ENCODE measurements at regions not wholly inside any gene's neighbourhood (a gene's known extent, or its start where the extent isn't known, plus 50 kb on each side); places are given as distances from the start of the nearest gene placed in this dataset.

GRCh38 chr14:87185961-87186560 lies 806.9 kb downstream of the GALC start:
- no TSS peak for BruUV-seq (replicated peaks)
- H3K27me3 Mint-ChIP-seq (ENCODE audit: unreplicated experiment): peaks cover 13% of the 10 kb centered on the region
- H3K4me1 Mint-ChIP-seq (ENCODE audit: low read depth, unreplicated experiment): no peaks in the 10 kb centered on the region
- H3K27ac Mint-ChIP-seq (ENCODE audit: unreplicated experiment): no peak overlapping the region
- no peaks in the 10 kb centered on the region for H3K9me3 Mint-ChIP-seq (ENCODE audit: low read depth, unreplicated experiment)
- TF ChIP-seq CTCF (IDR thresholded peaks at IDR 0.05; ENCODE audit: unreplicated experiment): no peak
- no peak for DNase-seq
- CTCF ChIA-PET: no interaction called here
- intact Hi-C loops (cut with micrococcal nuclease; ENCODE audit: unreplicated experiment): no loop called here
- no peaks in the 10 kb centered on the region for H3K36me3 Mint-ChIP-seq (ENCODE audit: insufficient read depth, unreplicated experiment)
- no peak overlapping the region for H3K4me3 Mint-ChIP-seq (ENCODE audit: low read depth, unreplicated experiment)

GRCh38 chr14:87184180-87184579 lies 808.8 kb downstream of the GALC start:
- Mint-ChIP-seq H3K27me3 (ENCODE audit: unreplicated experiment) (peaks cover 7% of the 10 kb centered on the region), H3K4me1 (ENCODE audit: low read depth, unreplicated experiment) (no peaks in the 10 kb centered on the region), H3K9me3 (ENCODE audit: low read depth, unreplicated experiment) (no peaks in the 10 kb centered on the region), H3K36me3 (ENCODE audit: insufficient read depth, unreplicated experiment) (no peaks in the 10 kb centered on the region), H3K27ac (ENCODE audit: unreplicated experiment) (no peak overlapping the region), H3K4me3 (ENCODE audit: low read depth, unreplicated experiment) (no peak overlapping the region)
- intact Hi-C loops (cut with micrococcal nuclease; ENCODE audit: unreplicated experiment): no loop called here
- CTCF ChIA-PET: no interaction called here
- no peak for TF ChIP-seq CTCF (IDR thresholded peaks at IDR 0.05; ENCODE audit: unreplicated experiment)
- no peak for DNase-seq
- no TSS peak for BruUV-seq (replicated peaks)

GRCh38 chr14:87181288-87181687 lies 811.7 kb downstream of the GALC start:
- intact Hi-C loops (cut with micrococcal nuclease; ENCODE audit: unreplicated experiment): no loop called here
- no TSS peak for BruUV-seq (replicated peaks)
- DNase-seq: no peak
- Mint-ChIP-seq H3K27ac (ENCODE audit: unreplicated experiment) (no peak overlapping the region), H3K4me1 (ENCODE audit: low read depth, unreplicated experiment) (no peaks in the 10 kb centered on the region), H3K36me3 (ENCODE audit: insufficient read depth, unreplicated experiment) (no peaks in the 10 kb centered on the region), H3K27me3 (ENCODE audit: unreplicated experiment) (no peaks in the 10 kb centered on the region), H3K9me3 (ENCODE audit: low read depth, unreplicated experiment) (no peaks in the 10 kb centered on the region), H3K4me3 (ENCODE audit: low read depth, unreplicated experiment) (no peak overlapping the region)
- no peak for TF ChIP-seq CTCF (IDR thresholded peaks at IDR 0.05; ENCODE audit: unreplicated experiment)
- CTCF ChIA-PET: no interaction called here

- CTCF ChIA-PET: no interaction called here
- Mint-ChIP-seq H3K4me1 (ENCODE audit: low read depth, unreplicated experiment) (no peaks in the 10 kb centered on the region), H3K9me3 (ENCODE audit: low read depth, unreplicated experiment) (no peaks in the 10 kb centered on the region), H3K27ac (ENCODE audit: unreplicated experiment) (no peak overlapping the region), H3K36me3 (ENCODE audit: insufficient read depth, unreplicated experiment) (peaks cover 4% of the 10 kb centered on the region), H3K4me3 (ENCODE audit: low read depth, unreplicated experiment) (no peak overlapping the region), H3K27me3 (ENCODE audit: unreplicated experiment) (no peaks in the 10 kb centered on the region)
- DNase-seq: no peak
- BruUV-seq (replicated peaks): no TSS peak
- TF ChIP-seq CTCF (IDR thresholded peaks at IDR 0.05; ENCODE audit: unreplicated experiment): no peak
- intact Hi-C loops (cut with micrococcal nuclease; ENCODE audit: unreplicated experiment): no loop called here
These were observed 813.0 kb downstream of the GALC start for GRCh38 chr14:87179936-87180335.

Measured in Calu3 (cell line).